Activated CD8-positive, alpha-beta memory T cell treated with anti-CD3 and anti-CD28 coated beads, Interleukin-2, amount 10 ng/mL, durations not matched to agents 7 days and 5 days (primary cell): ENCODE measurements at regions not wholly inside any gene's neighbourhood (a gene's known extent, or its start where the extent isn't known, plus 50 kb on each side); places are given as distances from the start of the nearest gene placed in this dataset.

Experiments used
- ATAC-seq: fragments of 150-1000 bp; cut with Tn5 transposase; one replicate; pipeline ENCODE4 v1.10.0; 2021; ENCODE audit warnings: moderate library complexity
- CTCF ChIA-PET: fragments of 350-600 bp; sonication (Branson Sonifier 250); formaldehyde crosslinking; loops from one replicate; lab custom pipeline; 2021; ENCODE audit warnings: antibody characterized with exemption; lab: Charles Lee
- DNase-seq: peaks from one replicate; pipeline ENCODE4 v3.0.0-alpha.2; 2020
- H3K27ac Mint-ChIP-seq: one replicate; pipeline ENCODE4 v1.8.0; 2021; ENCODE audit warnings: mild to moderate bottlenecking, mixed read lengths
- H3K27me3 Mint-ChIP-seq: one replicate; pipeline ENCODE4 v1.8.0; 2021; ENCODE audit warnings: mixed read lengths
- H3K36me3 Mint-ChIP-seq: one replicate; pipeline ENCODE4 v1.8.0; 2021; ENCODE audit warnings: mild to moderate bottlenecking, mixed read lengths
- H3K4me1 Mint-ChIP-seq: one replicate; pipeline ENCODE4 v1.8.0; 2021; ENCODE audit warnings: mixed read lengths
- H3K4me3 Mint-ChIP-seq: one replicate; pipeline ENCODE4 v1.8.0; 2021; ENCODE audit warnings: mild to moderate bottlenecking, moderate library complexity, mixed read lengths
- H3K9me3 Mint-ChIP-seq: one replicate; pipeline ENCODE4 v1.8.0; 2022; ENCODE audit warnings: low read depth, mixed read lengths

GRCh38 chr2:150417278-150417677 is 70.2 kb downstream of the RND3 start:
- no peak overlapping the region for H3K4me3 Mint-ChIP-seq
- no peaks in the 10 kb centered on the region for H3K9me3 Mint-ChIP-seq
- CTCF ChIA-PET, result no interaction called here
- H3K36me3 Mint-ChIP-seq, result no peaks in the 10 kb centered on the region
- no peaks in the 10 kb centered on the region for H3K27me3 Mint-ChIP-seq
- H3K27ac Mint-ChIP-seq, result no peak overlapping the region
- no peaks in the 10 kb centered on the region for H3K4me1 Mint-ChIP-seq
- no peak for DNase-seq
- ATAC-seq, result no peak

- no peaks in the 10 kb centered on the region for H3K36me3 Mint-ChIP-seq
- CTCF ChIA-PET, result no interaction called here
- H3K27me3 Mint-ChIP-seq, result no peaks in the 10 kb centered on the region
- no peaks in the 10 kb centered on the region for H3K4me1 Mint-ChIP-seq
- no peak overlapping the region for H3K27ac Mint-ChIP-seq
- no peak overlapping the region for H3K4me3 Mint-ChIP-seq
- no peak for DNase-seq
- ATAC-seq, result no peak
- H3K9me3 Mint-ChIP-seq, result no peaks in the 10 kb centered on the region
Observed at GRCh38 chr2:150415022-150415421, 72.4 kb downstream of the RND3 start.

DNA sequence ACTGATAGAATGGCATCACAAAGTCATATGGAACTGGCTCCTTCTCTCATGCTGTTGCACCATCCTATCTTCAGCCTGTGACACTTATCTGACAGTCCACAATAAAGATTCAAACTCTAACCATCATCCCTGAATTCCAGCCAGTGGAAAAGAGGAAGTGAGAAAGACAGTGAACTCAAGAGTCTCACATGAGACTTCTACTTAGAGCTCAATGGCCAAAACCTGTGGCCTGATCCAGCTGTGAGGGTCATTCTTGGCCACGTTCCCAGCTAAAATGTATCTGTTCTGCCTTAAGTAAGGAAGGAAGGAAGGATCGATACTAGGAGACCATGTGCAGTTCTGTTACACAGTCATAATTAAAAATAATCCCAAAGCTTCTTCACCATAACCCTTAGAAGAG is 73.6 kb downstream of the RND3 start:
- no peaks in the 10 kb centered on the region for H3K27me3 Mint-ChIP-seq
- no peaks in the 10 kb centered on the region for H3K9me3 Mint-ChIP-seq
- CTCF ChIA-PET, result no interaction called here
- H3K27ac Mint-ChIP-seq, result no peak overlapping the region
- H3K4me1 Mint-ChIP-seq, result no peaks in the 10 kb centered on the region
- no peak for ATAC-seq
- H3K4me3 Mint-ChIP-seq, result no peak overlapping the region
- no peak for DNase-seq
- H3K36me3 Mint-ChIP-seq, result no peaks in the 10 kb centered on the region

DNA sequence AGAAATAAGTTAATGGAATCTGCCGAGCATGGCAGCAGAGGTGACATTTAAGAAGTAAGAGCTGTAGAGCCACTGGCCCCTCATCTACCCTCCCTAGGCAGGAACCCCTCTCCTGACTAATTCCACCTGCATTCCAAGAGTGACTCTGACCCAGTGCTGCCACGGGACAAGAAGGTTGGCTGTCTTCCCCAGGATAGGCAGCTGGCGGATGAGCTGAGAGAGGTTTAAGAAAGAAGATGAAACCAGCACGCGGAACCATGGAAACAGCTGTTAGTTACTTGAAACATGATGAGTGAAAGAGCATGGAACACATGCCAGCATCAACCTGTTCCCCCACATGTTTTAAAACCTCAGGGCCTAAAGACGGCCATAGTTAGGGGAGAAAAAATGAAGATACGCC is 74.1 kb downstream of the RND3 start:
- no peak overlapping the region for H3K27ac Mint-ChIP-seq
- H3K4me3 Mint-ChIP-seq, result no peak overlapping the region
- CTCF ChIA-PET, result no interaction called here
- no peak for ATAC-seq
- no peaks in the 10 kb centered on the region for H3K27me3 Mint-ChIP-seq
- H3K9me3 Mint-ChIP-seq, result no peaks in the 10 kb centered on the region
- no peak for DNase-seq
- no peaks in the 10 kb centered on the region for H3K36me3 Mint-ChIP-seq
- no peaks in the 10 kb centered on the region for H3K4me1 Mint-ChIP-seq

DNA sequence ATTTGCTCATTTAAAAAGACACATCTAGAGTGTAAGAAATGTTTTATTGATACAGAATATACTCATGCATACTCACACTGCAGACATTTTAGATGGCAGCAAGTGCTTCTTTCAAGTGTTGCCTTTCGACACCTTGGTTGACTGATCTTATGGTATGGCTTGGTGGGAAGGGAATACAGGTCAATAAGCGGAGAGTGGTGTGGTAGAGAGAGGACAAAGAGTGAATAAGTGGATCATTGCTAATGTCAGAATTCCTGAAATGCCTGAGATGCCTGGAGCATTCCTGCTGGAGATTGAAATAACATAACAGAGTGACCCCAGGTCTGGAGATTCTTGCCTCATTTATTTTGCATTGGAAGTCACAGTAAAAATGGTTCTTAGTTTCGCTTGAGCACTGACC is 76.7 kb downstream of the RND3 start:
- Mint-ChIP-seq H3K4me3 (no peak overlapping the region), H3K27ac (no peak overlapping the region), H3K9me3 (no peaks in the 10 kb centered on the region), H3K4me1 (no peaks in the 10 kb centered on the region), H3K27me3 (no peaks in the 10 kb centered on the region), H3K36me3 (no peaks in the 10 kb centered on the region)
- DNase-seq (no peak), ATAC-seq (no peak)
- CTCF ChIA-PET, result no interaction called here

GRCh38 chr2:150409196-150409595 is 78.3 kb downstream of the RND3 start:
- Mint-ChIP-seq H3K4me1 (no peaks in the 10 kb centered on the region), H3K4me3 (no peak overlapping the region), H3K9me3 (no peaks in the 10 kb centered on the region), H3K27me3 (no peaks in the 10 kb centered on the region), H3K27ac (no peak overlapping the region), H3K36me3 (no peaks in the 10 kb centered on the region)
- ATAC-seq (no peak), DNase-seq (no peak)
- CTCF ChIA-PET, result no interaction called here

- CTCF ChIA-PET, result no interaction called here
- H3K36me3 Mint-ChIP-seq, result no peaks in the 10 kb centered on the region
- no peaks in the 10 kb centered on the region for H3K27me3 Mint-ChIP-seq
- H3K9me3 Mint-ChIP-seq, result no peaks in the 10 kb centered on the region
- H3K4me1 Mint-ChIP-seq, result no peaks in the 10 kb centered on the region
- DNase-seq (no peak), ATAC-seq (no peak)
- no peak overlapping the region for H3K4me3 Mint-ChIP-seq
- no peak overlapping the region for H3K27ac Mint-ChIP-seq
Observed at GRCh38 chr2:150404147-150404546, 83.3 kb downstream of the RND3 start.

- no peaks in the 10 kb centered on the region for H3K4me1 Mint-ChIP-seq
- DNase-seq, result no peak
- CTCF ChIA-PET, result no interaction called here
Observed at GRCh38 chr2:150403457-150403856, 84.0 kb downstream of the RND3 start.

GRCh38 chr2:150402953-150403352 is 84.5 kb downstream of the RND3 start:
- no peaks in the 10 kb centered on the region for H3K9me3 Mint-ChIP-seq

More at GRCh38 chr2:150403457-150403856, 84.0 kb downstream of the RND3 start:
- Mint-ChIP-seq H3K27me3 (no peaks in the 10 kb centered on the region), H3K9me3 (no peaks in the 10 kb centered on the region), H3K4me3 (no peak overlapping the region), H3K27ac (no peak overlapping the region), H3K36me3 (no peaks in the 10 kb centered on the region)
- ATAC-seq, result no peak

DNA sequence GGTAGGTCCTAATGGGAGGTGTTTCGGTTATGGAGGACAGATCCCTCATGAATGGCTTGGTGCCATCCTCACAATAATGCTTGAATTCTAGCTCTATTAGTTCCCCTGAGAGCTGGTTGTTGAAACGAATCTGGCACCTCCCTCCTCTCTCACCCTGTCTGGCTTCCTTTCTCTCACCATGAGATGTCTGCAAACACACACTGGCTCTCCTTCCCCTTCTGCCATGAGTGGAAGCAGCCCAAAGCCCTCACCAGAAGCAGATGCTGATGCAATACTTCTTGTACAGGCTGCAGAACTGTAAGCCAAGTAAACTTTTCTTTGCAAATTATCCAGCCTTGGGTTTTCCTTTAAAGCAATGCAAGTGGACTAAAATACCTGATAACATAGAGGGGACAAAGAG is 86.6 kb downstream of the RND3 start:
- Mint-ChIP-seq H3K36me3 (no peaks in the 10 kb centered on the region), H3K4me3 (no peak overlapping the region), H3K27ac (no peak overlapping the region), H3K9me3 (no peaks in the 10 kb centered on the region), H3K4me1 (no peaks in the 10 kb centered on the region), H3K27me3 (no peaks in the 10 kb centered on the region)
- CTCF ChIA-PET, result no interaction called here
- no peak for DNase-seq
- no peak for ATAC-seq

More at GRCh38 chr2:150402953-150403352, 84.5 kb downstream of the RND3 start:
- Mint-ChIP-seq H3K4me3 (no peak overlapping the region), H3K36me3 (no peaks in the 10 kb centered on the region), H3K27ac (no peak overlapping the region), H3K4me1 (no peaks in the 10 kb centered on the region), H3K27me3 (no peaks in the 10 kb centered on the region)
- CTCF ChIA-PET, result no interaction called here
- no peak for ATAC-seq
- DNase-seq, result no peak

- no peaks in the 10 kb centered on the region for H3K4me1 Mint-ChIP-seq
- DNase-seq (no peak), ATAC-seq (no peak)
- CTCF ChIA-PET, result no interaction called here
- H3K27ac Mint-ChIP-seq, result no peak overlapping the region
- no peaks in the 10 kb centered on the region for H3K27me3 Mint-ChIP-seq
- no peaks in the 10 kb centered on the region for H3K9me3 Mint-ChIP-seq
- H3K36me3 Mint-ChIP-seq, result no peaks in the 10 kb centered on the region
- no peak overlapping the region for H3K4me3 Mint-ChIP-seq
Observed at GRCh38 chr2:150392614-150393013, 94.9 kb downstream of the RND3 start.

- H3K9me3 Mint-ChIP-seq, result no peaks in the 10 kb centered on the region
- DNase-seq (no peak), ATAC-seq (no peak)
- no peak overlapping the region for H3K4me3 Mint-ChIP-seq
- CTCF ChIA-PET, result no interaction called here
- no peaks in the 10 kb centered on the region for H3K4me1 Mint-ChIP-seq
- no peak overlapping the region for H3K27ac Mint-ChIP-seq
- no peaks in the 10 kb centered on the region for H3K27me3 Mint-ChIP-seq
- no peaks in the 10 kb centered on the region for H3K36me3 Mint-ChIP-seq
Observed at GRCh38 chr2:150391779-150392178, 95.7 kb downstream of the RND3 start.

- peaks cover 3% of the 10 kb centered on the region for H3K9me3 Mint-ChIP-seq
- H3K4me3 Mint-ChIP-seq, result no peak overlapping the region
Observed at GRCh38 chr2:150389447-150389846, 98.0 kb downstream of the RND3 start.

DNA sequence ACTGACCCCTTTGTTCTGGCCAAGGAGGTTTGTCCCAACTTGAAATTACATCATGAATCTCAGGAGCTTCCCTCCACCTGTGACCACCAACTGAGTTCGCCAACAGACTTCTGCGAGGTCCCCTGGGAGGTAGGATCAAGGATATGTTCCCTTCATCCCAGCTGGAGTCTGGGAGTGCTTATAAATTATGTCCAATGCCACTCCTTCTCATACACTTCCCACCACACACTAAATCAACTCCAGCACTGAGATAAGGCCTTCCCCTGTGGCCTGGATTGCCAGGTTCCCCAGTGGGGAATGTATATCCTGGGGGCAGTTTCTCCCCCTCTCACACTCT is 99.2 kb downstream of the RND3 start:
- Mint-ChIP-seq H3K9me3 (peaks cover 7% of the 10 kb centered on the region), H3K36me3 (no peaks in the 10 kb centered on the region), H3K4me1 (no peaks in the 10 kb centered on the region), H3K27ac (no peak overlapping the region), H3K27me3 (no peaks in the 10 kb centered on the region), H3K4me3 (no peak overlapping the region)
- DNase-seq (no peak), ATAC-seq (no peak)
- CTCF ChIA-PET, result no interaction called here

More at GRCh38 chr2:150389447-150389846, 98.0 kb downstream of the RND3 start:
- DNase-seq, result no peak
- CTCF ChIA-PET, result no interaction called here
- Mint-ChIP-seq H3K27ac (no peak overlapping the region), H3K4me1 (no peaks in the 10 kb centered on the region), H3K27me3 (no peaks in the 10 kb centered on the region), H3K36me3 (no peaks in the 10 kb centered on the region)
- no peak for ATAC-seq

DNA sequence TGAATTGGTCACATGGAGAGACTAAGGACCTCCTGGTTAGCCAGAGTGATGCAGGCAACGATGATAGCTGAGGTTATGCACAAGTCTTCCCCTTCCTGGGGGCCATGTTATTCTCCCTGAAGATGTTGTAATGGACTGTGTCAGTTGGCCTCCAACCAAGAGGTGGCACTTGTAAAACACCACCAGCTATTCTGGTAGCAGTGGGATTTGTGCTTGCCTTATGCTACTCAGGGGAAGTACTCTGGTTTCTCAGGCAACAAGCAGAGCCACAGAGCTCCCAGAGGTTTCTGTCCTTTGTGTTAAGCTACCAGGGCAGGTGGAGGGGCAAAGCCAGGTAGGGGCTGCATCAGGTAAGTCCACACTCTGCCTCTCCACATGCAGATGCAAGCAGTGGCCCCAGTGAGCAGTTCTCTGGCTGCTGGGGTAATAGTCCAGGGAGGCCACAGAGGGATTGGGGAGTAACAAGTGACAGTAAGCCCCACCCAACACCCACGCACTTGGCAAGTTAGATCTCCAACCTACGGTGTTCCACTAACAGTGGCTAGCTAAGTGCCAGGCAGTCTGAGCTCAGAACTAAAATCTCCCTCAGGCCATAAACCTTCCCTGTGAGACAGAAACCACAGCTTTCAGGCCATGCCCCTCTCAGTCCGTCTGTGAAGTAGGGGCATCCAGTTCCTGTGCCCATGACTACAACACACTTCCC is 99.7 kb downstream of the RND3 start:
- ATAC-seq (no peak), DNase-seq (no peak)
- H3K27me3 Mint-ChIP-seq, result no peaks in the 10 kb centered on the region
- no peak overlapping the region for H3K4me3 Mint-ChIP-seq
- H3K36me3 Mint-ChIP-seq, result no peaks in the 10 kb centered on the region
- H3K27ac Mint-ChIP-seq, result no peak overlapping the region
- CTCF ChIA-PET, result no interaction called here
- peaks cover 7% of the 10 kb centered on the region for H3K9me3 Mint-ChIP-seq
- no peaks in the 10 kb centered on the region for H3K4me1 Mint-ChIP-seq
